Epithelial cell of proximal tubule (primary cell): ENCODE measurements at regions not wholly inside any gene's neighbourhood (a gene's known extent, or its start where the extent isn't known, plus 50 kb on each side); places are given as distances from the start of the nearest gene placed in this dataset.
"Not testable (repeated sequence)": the region's sequence is repeated elsewhere in the genome, so short reads cannot be mapped to it uniquely, and the experiment has no call there.

ENCODE experiments used
- DNase-seq: peaks from one replicate; pipeline ENCODE4 v3.0.0-alpha.2; 2011; ENCODE audit warnings: low read depth
- H3K4me3 ChIP-seq: 2 replicates; pipeline ENCODE4 v1.5.1; 2011; ENCODE audit warnings: low read depth, mild to moderate bottlenecking, low read length
- CTCF ChIP-seq: conservative IDR thresholded peaks from 2 replicates; pipeline ENCODE4 v1.5.1; 2012; ENCODE audit warnings: low read depth, mild to moderate bottlenecking, low read length

GRCh38 chr2:116979916-116980764, 834.4 kb upstream of the DDX18 start:
- DNase-seq, result no peak
- H3K4me3 ChIP-seq, result no peak overlapping the region
- TF ChIP-seq CTCF, result no peak

- TF ChIP-seq CTCF, result no peak
- no peak for DNase-seq
- H3K4me3 ChIP-seq, result no peak overlapping the region
Observed at GRCh38 chr2:116987447-116987846, 827.0 kb upstream of the DDX18 start.

- no peak for DNase-seq
- H3K4me3 ChIP-seq, result no peak overlapping the region
- TF ChIP-seq CTCF, result no peak
Observed at GRCh38 chr2:116988303-116988702, 826.2 kb upstream of the DDX18 start.

- no peak for TF ChIP-seq CTCF
- no peak overlapping the region for H3K4me3 ChIP-seq
Observed at GRCh38 chr2:117019357-117019756, 795.1 kb upstream of the DDX18 start.

GRCh38 chr2:117027646-117028045, 786.8 kb upstream of the DDX18 start:
- H3K4me3 ChIP-seq, result no peak overlapping the region
- no peak for TF ChIP-seq CTCF
- DNase-seq, result no peak

More at GRCh38 chr2:117019357-117019756, 795.1 kb upstream of the DDX18 start:
- DNase-seq, result no peak

- not testable (repeated sequence) for H3K4me3 ChIP-seq
Observed at GRCh38 chr2:117028708-117029107, 785.8 kb upstream of the DDX18 start.

GRCh38 chr2:117055499-117056375, 758.8 kb upstream of the DDX18 start:
- DNase-seq, result no peak
- TF ChIP-seq CTCF, result no peak
- H3K4me3 ChIP-seq, result no peak overlapping the region

More at GRCh38 chr2:117028708-117029107, 785.8 kb upstream of the DDX18 start:
- DNase-seq, result not testable (repeated sequence)
